Sigmoid colon (tissue), 4 donors: ENCODE measurements at regions not wholly inside any gene's neighbourhood (a gene's known extent, or its start where the extent isn't known, plus 50 kb on each side); places are given as distances from the start of the nearest gene placed in this dataset.

Source experiments
- EP300 ChIP-seq, 4 donors: sonication (generic); formaldehyde crosslinking; IDR thresholded peaks; one replicate each; pipeline ENCODE4 v1.6.1; 2017; ENCODE audit warnings: antibody characterized with exemption in 4 of 4
- POLR2A ChIP-seq, 2 donors: fragments of 450-650 bp; IDR thresholded peaks; one replicate each; pipeline ENCODE4 v1.6.1; 2016; ENCODE audit warnings: antibody characterized with exemption in 2 of 2, mild to moderate bottlenecking in 2 of 2, moderate library complexity in 2 of 2
- POLR2AphosphoS5 ChIP-seq, 4 donors: sonication (generic); formaldehyde crosslinking; IDR thresholded peaks; one replicate each; pipeline ENCODE4 v1.6.1; 2017; ENCODE audit warnings: antibody characterized with exemption in 4 of 4
- TF ChIP-seq, protein P1 (sequence below), 4 experiments: fragments of 450-650 bp in 3 of 4; fragments of 200-600 bp in 1 of 4; IDR thresholded peaks; one replicate each; pipeline ENCODE4 v1.5.1; 2016 to 2019; ENCODE audit warnings: antibody characterized with exemption in 4 of 4, mild to moderate bottlenecking in 3 of 4, moderate library complexity in 2 of 4

DNA sequence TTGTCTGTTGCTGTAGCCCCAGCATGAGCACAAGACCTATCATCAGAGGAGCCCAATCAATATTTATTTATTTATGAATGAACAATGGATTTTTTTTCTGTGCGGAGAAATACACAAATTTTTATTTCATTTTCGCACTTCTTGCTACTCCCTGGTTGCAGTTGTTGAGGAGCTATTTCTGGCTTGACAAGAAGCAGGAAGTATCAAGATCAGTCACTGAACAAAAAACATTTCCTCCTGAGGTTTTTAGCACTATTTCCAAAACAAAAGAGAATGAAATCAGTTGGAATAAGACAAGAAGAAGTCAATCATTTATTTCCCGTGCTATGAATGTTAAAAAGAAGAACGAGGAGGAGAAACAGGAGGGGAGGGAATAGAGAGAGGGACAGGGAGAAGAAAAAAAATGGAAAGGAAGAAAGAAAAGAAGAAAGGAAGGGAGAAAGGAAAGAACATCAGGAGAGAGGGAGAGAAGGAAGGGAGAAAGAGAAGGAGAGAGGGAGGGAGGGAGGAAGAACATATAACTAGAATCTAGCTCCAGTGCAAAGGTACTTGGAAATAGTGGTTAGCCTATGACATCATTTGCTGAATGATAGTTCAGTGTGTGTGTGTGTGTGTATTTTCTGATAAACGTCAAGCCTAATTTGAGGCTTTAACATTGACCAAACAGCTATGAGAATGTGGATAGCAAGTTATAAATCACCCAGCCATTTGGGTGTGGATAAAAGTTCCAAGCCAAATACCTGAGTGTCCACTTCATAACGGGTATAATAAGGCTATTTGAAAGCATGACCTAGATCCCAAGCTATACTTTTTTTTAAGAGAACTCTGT is 586.0 kb downstream of the EBF1 start:
- TF ChIP-seq, protein P1, sequence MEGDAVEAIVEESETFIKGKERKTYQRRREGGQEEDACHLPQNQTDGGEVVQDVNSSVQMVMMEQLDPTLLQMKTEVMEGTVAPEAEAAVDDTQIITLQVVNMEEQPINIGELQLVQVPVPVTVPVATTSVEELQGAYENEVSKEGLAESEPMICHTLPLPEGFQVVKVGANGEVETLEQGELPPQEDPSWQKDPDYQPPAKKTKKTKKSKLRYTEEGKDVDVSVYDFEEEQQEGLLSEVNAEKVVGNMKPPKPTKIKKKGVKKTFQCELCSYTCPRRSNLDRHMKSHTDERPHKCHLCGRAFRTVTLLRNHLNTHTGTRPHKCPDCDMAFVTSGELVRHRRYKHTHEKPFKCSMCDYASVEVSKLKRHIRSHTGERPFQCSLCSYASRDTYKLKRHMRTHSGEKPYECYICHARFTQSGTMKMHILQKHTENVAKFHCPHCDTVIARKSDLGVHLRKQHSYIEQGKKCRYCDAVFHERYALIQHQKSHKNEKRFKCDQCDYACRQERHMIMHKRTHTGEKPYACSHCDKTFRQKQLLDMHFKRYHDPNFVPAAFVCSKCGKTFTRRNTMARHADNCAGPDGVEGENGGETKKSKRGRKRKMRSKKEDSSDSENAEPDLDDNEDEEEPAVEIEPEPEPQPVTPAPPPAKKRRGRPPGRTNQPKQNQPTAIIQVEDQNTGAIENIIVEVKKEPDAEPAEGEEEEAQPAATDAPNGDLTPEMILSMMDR (IDR thresholded peaks at IDR 0.05), result no peak
- TF ChIP-seq POLR2A (IDR thresholded peaks at IDR 0.05) (no peak), POLR2AphosphoS5 (IDR thresholded peaks at IDR 0.05) (no peak), EP300 (IDR thresholded peaks at IDR 0.05) (no peak)
